K562 (cell line): ENCODE measurements at regions not wholly inside any gene's neighbourhood (a gene's known extent, or its start where the extent isn't known, plus 50 kb on each side); places are given as distances from the start of the nearest gene placed in this dataset.
"Not testable (repeated sequence)": the region's sequence is repeated elsewhere in the genome, so short reads cannot be mapped to it uniquely, and the experiment has no call there.

Source experiments
- ATAC-seq: fragments of 200-7000 bp; cut with Tn5 transposase; 3 replicates; pipeline ENCODE4 v1.9.1; 2020; ENCODE audit warnings: moderate library complexity
- BruUV-seq: library from RNA; stranded (reverse); fragments of 400-500 nt; replicated peaks from 2 replicates; lab custom pipeline; 2021; lab: Mats Ljungman, UMichigan
- CTCF ChIA-PET: fragments of 300-600 bp; formaldehyde crosslinking; extraction: SDS; loops from one replicate; lab custom pipeline; 2021; ENCODE audit warnings: low intra/inter-chr PET ratio; lab: Yijun Ruan, JAX
- POLR2A ChIA-PET: fragments of 300-600, 350-650 bp; sonication (Branson Sonifier 250); formaldehyde crosslinking; extraction: SDS; loops from one replicate; lab custom pipeline; 2021; ENCODE audit warnings: antibody characterized with exemption, inconsistent platforms; lab: Yijun Ruan, JAX
- DNase-seq, 4 experiments: peaks; one replicate each; pipeline versions ENCODE4 v3.0.0 to v3.0.0-alpha.2; 2011 to 2018; ENCODE audit warnings: low spot score in 3 of 4, mixed read lengths in 3 of 4; ENCODE audit errors: extremely low read depth in 1 of 4
- FAIRE-seq: peaks from 2 replicates; lab custom pipeline; 2011; peaks lifted over from hg19 to GRCh38; lab: Jason Lieb, UNC
- H2AFZ ChIP-seq: 2 replicates; pipeline ENCODE4 v1.6.0; 2011; ENCODE audit warnings: low read depth, low read length, control low read depth, inconsistent platforms
- H3K27ac ChIP-seq: fragments of 200-600 bp; 3 replicates; pipeline ENCODE4 v1.8.0; 2011; ENCODE audit warnings: low read depth, mild to moderate bottlenecking, control low read depth, inconsistent platforms, low read length, moderate library complexity, mixed read lengths; ENCODE audit errors: extremely low read depth
- H3K27me3 ChIP-seq, 2 experiments: fragments of 300-600 bp in 1 of 2; 2 replicates in 1 of 2; 3 replicates in 1 of 2; pipeline versions ENCODE4 v1.6.0 to v1.8.0; 2011; ENCODE audit warnings: inconsistent platforms in 2 of 2, low read length in 2 of 2, mild to moderate bottlenecking in 1 of 2, mixed read lengths in 1 of 2, moderate library complexity in 1 of 2; ENCODE audit not compliant: control insufficient read depth in 2 of 2, insufficient read depth in 2 of 2
- H3K36me3 ChIP-seq: fragments of 300-600 bp; 3 replicates; pipeline ENCODE4 v1.8.0; 2011; ENCODE audit warnings: mild to moderate bottlenecking, low read length, inconsistent platforms; ENCODE audit not compliant: control insufficient read depth, insufficient read depth
- H3K4me1 ChIP-seq, 2 experiments: fragments of 200-600 bp in 1 of 2; replicated peaks in 1 of 2; 2 replicates in 1 of 2; 3 replicates in 1 of 2; pipeline versions ENCODE4 v1.5.1 to v1.8.0; 2011; ENCODE audit warnings: inconsistent platforms in 2 of 2, low read length in 2 of 2, mild to moderate bottlenecking in 1 of 2, mixed read lengths in 1 of 2, moderate library complexity in 1 of 2; ENCODE audit not compliant: control insufficient read depth in 2 of 2, insufficient read depth in 2 of 2
- H3K4me2 ChIP-seq: 2 replicates; pipeline ENCODE4 v1.6.1; 2011; ENCODE audit warnings: low read length, control low read depth, inconsistent platforms, mixed read lengths; ENCODE audit not compliant: insufficient read depth
- H3K4me3 ChIP-seq: fragments of 200-600 bp; sonication (generic), shearing (Covaris generic); 2 replicates; pipeline ENCODE4 v1.5.1; 2016; ENCODE audit warnings: control low read depth, inconsistent platforms
- H3K79me2 ChIP-seq: fragments of 200-600 bp; 3 replicates; pipeline ENCODE4 v1.8.0; 2011; ENCODE audit warnings: low read length, inconsistent platforms; ENCODE audit not compliant: control insufficient read depth, insufficient read depth
- H3K9ac ChIP-seq, 2 experiments: 2 replicates each; pipeline versions ENCODE4 v1.6.0 to v1.6.1; 2011; ENCODE audit warnings: low read depth in 2 of 2, low read length in 2 of 2, control low read depth in 1 of 2, inconsistent platforms in 1 of 2, mild to moderate bottlenecking in 1 of 2, mixed read lengths in 1 of 2; ENCODE audit not compliant: insufficient read depth in 1 of 2
- H3K9me1 ChIP-seq: one replicate; pipeline ENCODE4 v1.6.0; 2011; ENCODE audit warnings: inconsistent platforms, mild to moderate bottlenecking, low read length, moderate library complexity; ENCODE audit not compliant: control insufficient read depth, insufficient read depth
- H3K9me3 ChIP-seq: replicated peaks from 2 replicates; pipeline ENCODE4 v1.5.1; 2011; ENCODE audit warnings: low read depth, low read length, inconsistent platforms; ENCODE audit not compliant: control insufficient read depth, insufficient read depth
- H4K20me1 ChIP-seq: replicated peaks from 2 replicates; pipeline ENCODE4 v1.6.1; 2011; ENCODE audit warnings: low read length, inconsistent platforms, mixed read lengths; ENCODE audit not compliant: control insufficient read depth, insufficient read depth
- CHD1 ChIP-seq: fragments of 200-600 bp; sonication (generic); IDR thresholded peaks from one replicate; pipeline ENCODE4 v1.6.1; 2012; ENCODE audit warnings: mild to moderate bottlenecking, moderate library complexity, low read length, inconsistent platforms
- FOXK1 ChIP-seq: sonication (generic); formaldehyde crosslinking; IDR thresholded peaks from 2 replicates; pipeline ENCODE4 v1.8.0; 2022; ENCODE audit warnings: missing genetic modification reagents, mild to moderate bottlenecking, borderline replicate concordance
- GATAD2A ChIP-seq: fragments of 450-650 bp; IDR thresholded peaks from 2 replicates; pipeline ENCODE4 v1.6.1; 2017
- KAT8 ChIP-seq: fragments of 450-650 bp; IDR thresholded peaks from 2 replicates; pipeline ENCODE4 v1.6.1; 2016; ENCODE audit warnings: low read depth, mild to moderate bottlenecking
- MEIS2 ChIP-seq: fragments of 450-650 bp; IDR thresholded peaks from 2 replicates; pipeline ENCODE4 v1.6.1; 2014; ENCODE audit warnings: mild to moderate bottlenecking; ENCODE audit not compliant: partially characterized antibody
- TCF3 ChIP-seq: sonication (generic); formaldehyde crosslinking; IDR thresholded peaks from 2 replicates; pipeline ENCODE4 v1.4.0; 2020; ENCODE audit warnings: mild to moderate bottlenecking, missing genetic modification reagents
- ZNF57 ChIP-seq: fragments of 450-650 bp; formaldehyde crosslinking; IDR thresholded peaks from 2 replicates; pipeline ENCODE4 v1.4.0; 2020; ENCODE audit warnings: mild to moderate bottlenecking, moderate library complexity
- WGBS: fragments of 100-300 bp; shearing (Covaris generic); methylation state at CpG from one replicate; pipeline ENCODE4 v1.1.6; 2016; ENCODE audit warnings: low coverage, mixed read lengths; ENCODE audit not compliant: insufficient coverage; ENCODE audit errors: missing lambda C conversion rate; 5-methylcytosine and 5-hydroxymethylcytosine counted together
- in situ Hi-C: fragments of 300-500 bp; cut with MboI; formaldehyde crosslinking; loops from 4 replicates; pipeline ENCODE4 v1.15.0; 2018; ENCODE audit warnings: inconsistent platforms, mixed read lengths
- intact Hi-C: fragments of 100-400 bp; cut with micrococcal nuclease; formaldehyde crosslinking; loops from 2 replicates; pipeline ENCODE4 v1.14.2; 2022
- TF ChIP-seq, protein P1 (sequence below): fragments of 250-450 bp; sonication (Bioruptor Pico); IDR thresholded peaks from 2 replicates; pipeline ENCODE4 v1.5.0; 2021
- TF ChIP-seq, protein P2 (sequence below): fragments of 450-650 bp; formaldehyde crosslinking; conservative IDR thresholded peaks from 2 replicates; pipeline ENCODE4 v1.4.0; 2022; ENCODE audit warnings: mild to moderate bottlenecking, missing genetic modification characterization

DNA sequence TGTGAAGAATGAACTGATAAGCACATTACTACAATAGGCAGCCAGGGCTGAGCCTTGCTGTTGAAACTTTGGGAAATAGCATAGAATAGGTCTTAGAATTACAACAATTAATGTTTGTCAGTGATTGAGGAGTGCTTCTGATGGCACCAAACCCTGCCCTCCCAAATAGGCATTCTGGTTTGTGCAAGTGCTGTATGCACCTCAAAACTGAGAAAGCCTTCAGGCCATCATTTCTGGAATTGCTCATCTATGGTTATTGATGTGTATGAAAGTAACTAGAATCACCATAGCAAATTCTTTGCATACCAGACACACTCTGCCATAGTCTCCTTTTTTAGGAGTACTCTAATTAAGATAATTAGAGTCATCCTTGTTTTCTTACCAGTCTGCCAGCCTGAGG lies 585.0 kb upstream of the MBL2 start (continued):
- TF ChIP-seq ZNF57 (CRISPR knock-in tag): no peak
- TF ChIP-seq KAT8: no peak

DNA sequence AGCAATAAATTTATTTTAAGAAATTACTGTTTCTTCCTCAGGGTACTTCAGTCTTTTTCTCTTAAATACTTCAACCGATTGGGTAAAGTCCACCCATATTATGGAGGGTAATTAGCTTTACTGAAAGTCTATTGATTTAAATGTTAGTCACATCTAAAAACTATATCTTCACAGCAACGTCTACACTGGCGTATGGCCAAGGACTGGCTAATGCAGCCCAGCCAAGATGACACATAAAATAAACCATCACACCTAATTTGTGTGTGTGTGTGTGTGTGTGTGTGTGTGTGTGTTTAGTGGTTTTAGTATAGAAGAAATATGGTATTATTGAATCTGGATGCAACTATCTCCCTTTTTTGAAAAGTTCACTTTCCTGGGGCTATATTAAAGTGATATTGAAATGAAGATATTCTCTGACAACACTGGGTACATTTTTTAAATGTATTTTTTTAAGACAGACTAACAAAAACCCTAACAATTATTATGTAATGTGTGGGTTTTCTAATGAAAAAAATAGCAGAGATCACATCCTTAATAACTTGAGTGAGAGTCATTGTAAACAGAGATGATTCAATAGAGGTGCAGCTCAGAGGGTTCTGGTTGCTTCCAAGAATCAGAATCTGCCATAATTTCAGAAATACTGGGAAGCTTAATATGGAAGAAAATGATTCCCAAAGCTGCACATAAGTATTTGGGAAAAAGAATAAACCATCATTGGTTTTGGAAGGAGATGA lies 584.2 kb upstream of the MBL2 start:
- Histone ChIP-seq H3K27me3 (no peaks in the 10 kb centered on the region), H3K79me2 (no peaks in the 10 kb centered on the region), H3K9me3 (no peaks in the 10 kb centered on the region), H3K9me1 (no peaks in the 10 kb centered on the region), H3K4me3 (no peak overlapping the region), H4K20me1 (no peaks in the 10 kb centered on the region), H3K4me1 (no peaks in the 10 kb centered on the region), H3K9ac (no peak overlapping the region), H3K4me2 (no peak overlapping the region), H2AFZ (no peak overlapping the region), H3K27ac (no peak overlapping the region), H3K36me3 (no peaks in the 10 kb centered on the region)
- 0% methylated on average over 3 of the region's 3 CpGs for WGBS
- in situ Hi-C loops: no loop called here
- intact Hi-C loops: no loop called here
- BruUV-seq: no TSS peak
- ATAC-seq: no peak
- ChIA-PET CTCF (no interaction called here), POLR2A (no interaction called here)
- no peak for DNase-seq
- no peak for TF ChIP-seq MEIS2
- TF ChIP-seq, protein P1, sequence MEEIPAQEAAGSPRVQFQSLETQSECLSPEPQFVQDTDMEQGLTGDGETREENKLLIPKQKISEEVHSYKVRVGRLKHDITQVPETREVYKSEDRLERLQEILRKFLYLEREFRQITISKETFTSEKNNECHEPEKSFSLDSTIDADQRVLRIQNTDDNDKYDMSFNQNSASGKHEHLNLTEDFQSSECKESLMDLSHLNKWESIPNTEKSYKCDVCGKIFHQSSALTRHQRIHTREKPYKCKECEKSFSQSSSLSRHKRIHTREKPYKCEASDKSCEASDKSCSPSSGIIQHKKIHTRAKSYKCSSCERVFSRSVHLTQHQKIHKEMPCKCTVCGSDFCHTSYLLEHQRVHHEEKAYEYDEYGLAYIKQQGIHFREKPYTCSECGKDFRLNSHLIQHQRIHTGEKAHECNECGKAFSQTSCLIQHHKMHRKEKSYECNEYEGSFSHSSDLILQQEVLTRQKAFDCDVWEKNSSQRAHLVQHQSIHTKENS (CRISPR knock-in tag): no peak
- no peak for TF ChIP-seq CHD1
- TF ChIP-seq TCF3 (CRISPR knock-in tag): no peak
- no peak for TF ChIP-seq FOXK1
- TF ChIP-seq, protein P2, sequence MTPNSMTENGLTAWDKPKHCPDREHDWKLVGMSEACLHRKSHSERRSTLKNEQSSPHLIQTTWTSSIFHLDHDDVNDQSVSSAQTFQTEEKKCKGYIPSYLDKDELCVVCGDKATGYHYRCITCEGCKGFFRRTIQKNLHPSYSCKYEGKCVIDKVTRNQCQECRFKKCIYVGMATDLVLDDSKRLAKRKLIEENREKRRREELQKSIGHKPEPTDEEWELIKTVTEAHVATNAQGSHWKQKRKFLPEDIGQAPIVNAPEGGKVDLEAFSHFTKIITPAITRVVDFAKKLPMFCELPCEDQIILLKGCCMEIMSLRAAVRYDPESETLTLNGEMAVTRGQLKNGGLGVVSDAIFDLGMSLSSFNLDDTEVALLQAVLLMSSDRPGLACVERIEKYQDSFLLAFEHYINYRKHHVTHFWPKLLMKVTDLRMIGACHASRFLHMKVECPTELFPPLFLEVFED (CRISPR knock-in tag): no peak
- TF ChIP-seq GATAD2A: no peak
- no peak for FAIRE-seq

DNA sequence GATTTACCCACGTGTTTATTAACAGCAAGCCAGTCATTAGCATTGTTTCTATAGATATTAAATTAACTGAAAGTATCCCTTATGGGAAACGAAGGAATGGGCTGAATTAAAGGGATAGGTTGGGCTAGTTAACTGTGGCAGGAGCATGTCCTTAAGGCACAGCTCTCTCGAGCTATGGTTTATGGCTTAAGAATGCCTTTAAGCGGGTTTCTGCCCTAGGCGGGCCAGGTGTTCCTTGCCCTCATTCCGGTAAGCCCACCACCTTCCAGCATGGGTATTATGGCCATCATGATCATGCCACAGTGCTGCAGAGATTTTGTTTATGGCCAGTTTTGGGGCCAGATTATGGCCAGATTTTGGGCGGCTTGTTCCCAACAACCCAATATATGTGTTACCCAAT lies 569.9 kb upstream of the MBL2 start:
- DNase-seq, H3K4me1 ChIP-seq, BruUV-seq, H3K27me3 ChIP-seq, H3K36me3 ChIP-seq, in situ Hi-C loops, H2AFZ ChIP-seq, CTCF ChIA-PET, H3K27ac ChIP-seq, ATAC-seq, H3K79me2 ChIP-seq, intact Hi-C loops, H4K20me1 ChIP-seq, H3K9me1 ChIP-seq, H3K9ac ChIP-seq, POLR2A ChIA-PET, FAIRE-seq, H3K9me3 ChIP-seq, H3K4me3 ChIP-seq, H3K4me2 ChIP-seq: not testable (repeated sequence)
- 4% methylated on average over 7 of the region's 7 CpGs for WGBS
